ENCODE measurements at regions not wholly inside any gene's neighbourhood (a gene's known extent, or its start where the extent isn't known, plus 50 kb on each side); places are given as distances from the start of the nearest gene placed in this dataset.
"Not testable (repeated sequence)": the region's sequence is repeated elsewhere in the genome, so short reads cannot be mapped to it uniquely, and the experiment has no call there.

- CTCF ChIA-PET; H3K27ac ChIP-seq; H4K20me1 ChIP-seq (ENCODE audit: insufficient read depth): not testable (repeated sequence)
These were observed 97.0 kb upstream of the ADAMTS2 start for GRCh38 chr5:179442289-179442688.

GRCh38 chr5:179439181-179439985 lies 94.1 kb upstream of the ADAMTS2 start:
- DNase-seq: no peak
- Histone ChIP-seq H3K27ac (no peak overlapping the region), H4K20me1 (ENCODE audit: insufficient read depth) (no peaks in the 10 kb centered on the region), H2AFZ (no peak overlapping the region), H3K4me2 (no peak overlapping the region), H3K36me3 (ENCODE audit: low read depth) (no peaks in the 10 kb centered on the region), H3K27me3 (ENCODE audit: insufficient read depth, low read depth) (peaks cover 74% of the 10 kb centered on the region), H3K79me2 (ENCODE audit: low read depth) (no peaks in the 10 kb centered on the region), H3K9me3 (ENCODE audit: insufficient read depth, low read depth) (no peaks in the 10 kb centered on the region), H3F3A (ENCODE audit: insufficient read depth, low read depth) (no peaks in the 10 kb centered on the region), H3K9me2 (ENCODE audit: insufficient read depth) (no peaks in the 10 kb centered on the region), H3K4me3 (no peak overlapping the region), H3K4me1 (replicated peaks; ENCODE audit: insufficient read depth) (no peaks in the 10 kb centered on the region)
- BruUV-seq (replicated peaks): no TSS peak
- intact Hi-C loops (cut with micrococcal nuclease; ENCODE audit: unreplicated experiment): no loop called here
- POLR2A ChIA-PET (ENCODE audit: unreplicated experiment): no interaction called here
- CTCF ChIA-PET: no interaction called here
- TF ChIP-seq EZH2 (IDR thresholded peaks at IDR 0.05; ENCODE audit: low read depth) (no peak), CTCF (conservative IDR thresholded peaks at IDR 0.05) (no peak)

More at GRCh38 chr5:179442289-179442688, 97.0 kb upstream of the ADAMTS2 start:
- intact Hi-C loops (cut with micrococcal nuclease; ENCODE audit: unreplicated experiment); H3K9me2 ChIP-seq (ENCODE audit: insufficient read depth); H3K79me2 ChIP-seq (ENCODE audit: low read depth); BruUV-seq (replicated peaks); H3K4me3 ChIP-seq; H3K4me2 ChIP-seq; H3F3A ChIP-seq (ENCODE audit: insufficient read depth, low read depth); H3K9me3 ChIP-seq (ENCODE audit: insufficient read depth, low read depth); H2AFZ ChIP-seq; H3K4me1 ChIP-seq (replicated peaks; ENCODE audit: insufficient read depth); H3K36me3 ChIP-seq (ENCODE audit: low read depth); POLR2A ChIA-PET (ENCODE audit: unreplicated experiment); DNase-seq: not testable (repeated sequence)
- peaks cover 69% of the 10 kb centered on the region for H3K27me3 ChIP-seq (ENCODE audit: insufficient read depth, low read depth)

DNA sequence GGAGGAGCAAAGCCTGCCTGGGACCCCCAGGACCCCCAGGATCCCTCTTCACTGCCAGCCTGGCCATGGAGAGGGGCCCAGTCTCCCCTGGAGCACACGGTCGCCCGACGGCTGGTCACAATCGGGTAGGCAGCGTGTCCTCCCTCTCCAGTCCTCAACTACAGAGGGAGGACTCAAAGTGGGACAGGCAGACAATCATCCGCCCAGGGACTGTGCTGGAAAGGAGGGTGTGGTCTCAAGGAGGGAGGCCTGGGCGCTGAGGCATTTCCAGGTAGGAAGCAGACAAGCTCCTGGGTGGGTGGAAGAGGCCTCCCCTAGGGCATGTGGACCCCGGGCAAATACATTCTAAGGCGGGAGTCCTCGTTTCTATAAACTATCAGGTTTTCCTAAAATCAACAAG lies 93.2 kb upstream of the ADAMTS2 start:
- H3K27me3 ChIP-seq (ENCODE audit: insufficient read depth, low read depth): peaks cover 81% of the 10 kb centered on the region
- H3K79me2 ChIP-seq (ENCODE audit: low read depth): no peaks in the 10 kb centered on the region
- no peaks in the 10 kb centered on the region for H3F3A ChIP-seq (ENCODE audit: insufficient read depth, low read depth)
- H3K9me2 ChIP-seq (ENCODE audit: insufficient read depth): no peaks in the 10 kb centered on the region
- ChIA-PET CTCF (no interaction called here), POLR2A (ENCODE audit: unreplicated experiment) (no interaction called here)
- H3K9me3 ChIP-seq (ENCODE audit: insufficient read depth, low read depth): no peaks in the 10 kb centered on the region
- H4K20me1 ChIP-seq (ENCODE audit: insufficient read depth): no peaks in the 10 kb centered on the region
- TF ChIP-seq CTCF (conservative IDR thresholded peaks at IDR 0.05): no peak
- no peak for TF ChIP-seq EZH2 (IDR thresholded peaks at IDR 0.05; ENCODE audit: low read depth)
- H3K4me3 ChIP-seq: no peak overlapping the region
- H3K4me2 ChIP-seq: no peak overlapping the region
- intact Hi-C loops (cut with micrococcal nuclease; ENCODE audit: unreplicated experiment): no loop called here
- H2AFZ ChIP-seq: no peak overlapping the region
- no peaks in the 10 kb centered on the region for H3K4me1 ChIP-seq (replicated peaks; ENCODE audit: insufficient read depth)
- H3K27ac ChIP-seq: no peak overlapping the region
- no peaks in the 10 kb centered on the region for H3K36me3 ChIP-seq (ENCODE audit: low read depth)
- BruUV-seq (replicated peaks): no TSS peak
- no peak for DNase-seq

DNA sequence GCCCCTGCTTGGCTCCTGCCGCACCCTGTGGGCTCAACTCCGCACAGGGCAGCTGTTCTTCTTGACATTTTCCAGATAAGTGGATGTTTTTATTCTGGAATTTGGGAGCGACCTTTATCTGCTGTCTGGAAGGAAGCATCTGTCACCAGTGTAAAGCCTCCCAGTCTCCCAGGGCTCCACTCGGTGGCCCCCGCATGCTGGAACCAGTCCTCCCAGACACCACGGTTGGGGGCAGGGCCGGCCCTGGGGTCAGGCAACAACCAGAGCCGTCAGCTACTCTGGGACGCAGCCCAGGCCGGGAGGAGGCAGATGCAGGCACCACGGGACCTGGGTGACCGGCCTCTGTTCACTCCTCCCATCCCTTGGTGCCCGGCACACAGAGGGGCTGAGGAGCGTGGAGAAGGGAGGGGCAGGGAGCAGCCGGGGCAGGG lies 92.8 kb upstream of the ADAMTS2 start:
- Histone ChIP-seq H3K4me2 (no peak overlapping the region), H3K4me3 (no peak overlapping the region), H3K9me3 (ENCODE audit: insufficient read depth, low read depth) (no peaks in the 10 kb centered on the region), H3K27me3 (ENCODE audit: insufficient read depth, low read depth) (peaks cover 85% of the 10 kb centered on the region), H3K36me3 (ENCODE audit: low read depth) (no peaks in the 10 kb centered on the region), H3K9me2 (ENCODE audit: insufficient read depth) (no peaks in the 10 kb centered on the region), H3F3A (ENCODE audit: insufficient read depth, low read depth) (no peaks in the 10 kb centered on the region), H3K79me2 (ENCODE audit: low read depth) (no peaks in the 10 kb centered on the region), H3K4me1 (replicated peaks; ENCODE audit: insufficient read depth) (no peaks in the 10 kb centered on the region), H4K20me1 (ENCODE audit: insufficient read depth) (no peaks in the 10 kb centered on the region), H3K27ac (no peak overlapping the region), H2AFZ (no peak overlapping the region)
- ChIA-PET POLR2A (ENCODE audit: unreplicated experiment) (no interaction called here), CTCF (no interaction called here)
- BruUV-seq (replicated peaks): no TSS peak
- TF ChIP-seq CTCF (conservative IDR thresholded peaks at IDR 0.05) (no peak), EZH2 (IDR thresholded peaks at IDR 0.05; ENCODE audit: low read depth) (no peak)
- no peak for DNase-seq
- intact Hi-C loops (cut with micrococcal nuclease; ENCODE audit: unreplicated experiment): no loop called here
